Erythroblast (primary cell): ENCODE measurements at regions not wholly inside any gene's neighbourhood (a gene's known extent, or its start where the extent isn't known, plus 50 kb on each side); places are given as distances from the start of the nearest gene placed in this dataset.

Source experiments
- DNase-seq, 2 experiments: peaks; one replicate each; lab custom pipeline; 2025; lab: John Stamatoyannopoulos, UW
- GATA1 ChIP-seq: IDR thresholded peaks from 2 replicates; pipeline ENCODE4 v1.6.1; 2011; ENCODE audit warnings: low read depth, mild to moderate bottlenecking, control low read depth, low read length, moderate library complexity
- POLR2A ChIP-seq: IDR thresholded peaks from 2 replicates; pipeline ENCODE4 v1.6.1; 2011; ENCODE audit warnings: mild to moderate bottlenecking, low read length

GRCh38 chr5:121692158-121692557 is 159.5 kb upstream of the FTMT start:
- TF ChIP-seq POLR2A: no peak
- no peak for TF ChIP-seq GATA1
- peak in 1 of 2 experiments; percentile 21 for DNase-seq

GRCh38 chr5:121693864-121694263 is 157.8 kb upstream of the FTMT start:
- TF ChIP-seq GATA1 (no peak), POLR2A (no peak)
- DNase-seq: no peak

GRCh38 chr5:121695307-121695706 is 156.4 kb upstream of the FTMT start:
- TF ChIP-seq GATA1: no peak
- no peak for TF ChIP-seq POLR2A
- peak in 1 of 2 experiments; percentile 14 for DNase-seq

GRCh38 chr5:121698690-121699089 is 153.0 kb upstream of the FTMT start:
- no peak for TF ChIP-seq POLR2A
- TF ChIP-seq GATA1: no peak
- DNase-seq: peak; percentile 7 to 48

- TF ChIP-seq POLR2A (no peak), GATA1 (no peak)
These were observed 150.0 kb upstream of the FTMT start for GRCh38 chr5:121701731-121702130.

GRCh38 chr5:121702682-121703081 is 149.0 kb upstream of the FTMT start:
- DNase-seq: no peak
- TF ChIP-seq GATA1: no peak
- no peak for TF ChIP-seq POLR2A

More at GRCh38 chr5:121701731-121702130, 150.0 kb upstream of the FTMT start:
- DNase-seq: no peak

GRCh38 chr5:121704291-121704690 is 147.4 kb upstream of the FTMT start:
- DNase-seq: no peak
- no peak for TF ChIP-seq POLR2A
- no peak for TF ChIP-seq GATA1

GRCh38 chr5:121706686-121707085 is 145.0 kb upstream of the FTMT start:
- TF ChIP-seq POLR2A (no peak), GATA1 (no peak)
- no peak for DNase-seq

GRCh38 chr5:121707178-121707577 is 144.5 kb upstream of the FTMT start:
- no peak for DNase-seq
- no peak for TF ChIP-seq POLR2A
- no peak for TF ChIP-seq GATA1

- no peak for DNase-seq
- no peak for TF ChIP-seq GATA1
- TF ChIP-seq POLR2A: no peak
These were observed 140.3 kb upstream of the FTMT start for GRCh38 chr5:121711416-121711815.

GRCh38 chr5:121719255-121719654 is 132.4 kb upstream of the FTMT start:
- no peak for DNase-seq
- TF ChIP-seq POLR2A (no peak), GATA1 (no peak)

GRCh38 chr5:121725450-121725849 is 126.2 kb upstream of the FTMT start:
- DNase-seq: no peak
- TF ChIP-seq GATA1 (no peak), POLR2A (no peak)

- no peak for TF ChIP-seq POLR2A
- TF ChIP-seq GATA1: no peak
- DNase-seq: no peak
These were observed 124.7 kb upstream of the FTMT start for GRCh38 chr5:121726991-121727390.

- TF ChIP-seq POLR2A (no peak), GATA1 (no peak)
- DNase-seq: no peak
These were observed 120.3 kb upstream of the FTMT start for GRCh38 chr5:121731377-121731776.

- TF ChIP-seq POLR2A (no peak), GATA1 (no peak)
- no peak for DNase-seq
These were observed 116.1 kb upstream of the FTMT start for GRCh38 chr5:121735618-121736017.

- TF ChIP-seq GATA1 (no peak), POLR2A (no peak)
- DNase-seq: peak; percentile 24 to 65
These were observed 114.6 kb upstream of the FTMT start for GRCh38 chr5:121737120-121737519.
